ENCODE measurements at regions not wholly inside any gene's neighbourhood (a gene's known extent, or its start where the extent isn't known, plus 50 kb on each side); places are given as distances from the start of the nearest gene placed in this dataset.

DNA sequence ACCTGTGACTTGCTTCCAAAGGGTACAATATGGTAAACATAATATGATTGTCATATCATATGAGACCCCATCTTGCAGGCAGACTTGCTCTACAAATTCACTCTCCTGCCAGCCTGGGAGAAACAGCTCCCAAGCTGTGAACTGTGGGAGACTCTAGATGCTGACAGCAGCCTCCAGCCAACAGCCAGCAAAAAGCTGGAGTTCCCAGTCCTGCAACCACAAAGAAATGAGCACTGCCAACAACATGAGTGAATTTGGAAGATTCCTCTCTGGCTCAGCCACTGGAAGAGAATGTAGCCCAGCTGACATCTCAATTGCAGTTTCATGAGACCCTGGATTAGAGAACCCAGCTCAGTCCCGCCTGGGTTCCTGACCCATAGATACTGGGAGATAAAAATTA, 145.4 kb downstream of the QDPR start:
- Histone ChIP-seq H3K18ac (ENCODE audit: low read length) (no peak overlapping the region), H3K4me3 (ENCODE audit: low read depth, low read length) (no peak overlapping the region), H3K79me2 (ENCODE audit: control insufficient read depth, insufficient read depth, low read length, poor library complexity) (no peaks in the 10 kb centered on the region), H3K36me3 (ENCODE audit: control insufficient read depth in 1 of 2, insufficient read depth in 2 of 2, low read length in 2 of 2) (no peaks in the 10 kb centered on the region), H2BK12ac (ENCODE audit: low read length) (no peak overlapping the region), H3K27me3 (ENCODE audit: insufficient read depth, low read length) (no peaks in the 10 kb centered on the region), H3K23ac (ENCODE audit: low read length) (no peak overlapping the region), H4K12ac (ENCODE audit: low read depth, low read length) (no peak overlapping the region), H2BK5ac (ENCODE audit: low read depth, low read length, poor library complexity) (no peak overlapping the region), H3K9ac (ENCODE audit: low read length) (no peak overlapping the region), H3K14ac (ENCODE audit: low read length) (no peak overlapping the region), H3K27ac (ENCODE audit: low read depth, low read length) (no peak overlapping the region), H2AK5ac (ENCODE audit: low read length) (no peak overlapping the region), H3K79me1 (ENCODE audit: low read length) (no peaks in the 10 kb centered on the region), H3K9me3 (ENCODE audit: insufficient read depth, low read depth, low read length) (no peaks in the 10 kb centered on the region), H3K4ac (ENCODE audit: low read depth, low read length) (no peak overlapping the region), H2AFZ (ENCODE audit: insufficient read depth, low read length, poor library complexity) (no peak overlapping the region), H3K4me1 (ENCODE audit: control insufficient read depth in 1 of 2, insufficient read depth in 2 of 2, low read length in 2 of 2) (no peaks in the 10 kb centered on the region), H4K8ac (ENCODE audit: low read depth, low read length) (no peak overlapping the region), H4K91ac (ENCODE audit: low read depth, low read length) (no peak overlapping the region), H3K4me2 (ENCODE audit: low read length) (no peak overlapping the region), H2BK120ac (ENCODE audit: insufficient read depth, low read length, poor library complexity) (no peak overlapping the region)
- DNase-seq = no peak
- WGBS (ENCODE audit: extremely low coverage, insufficient coverage, insufficient read length) = no CpG with 5 or more reads among the region's 1 CpG

- no peak overlapping the region for H4K8ac ChIP-seq (ENCODE audit: low read depth, low read length)
- no peak overlapping the region for H4K91ac ChIP-seq (ENCODE audit: low read depth, low read length)
- H4K12ac ChIP-seq (ENCODE audit: low read depth, low read length) = no peak overlapping the region
- no peak overlapping the region for H3K9ac ChIP-seq (ENCODE audit: low read length)
- no peak overlapping the region for H3K14ac ChIP-seq (ENCODE audit: low read length)
- no peak overlapping the region for H2AFZ ChIP-seq (ENCODE audit: insufficient read depth, low read length, poor library complexity)
- no peaks in the 10 kb centered on the region for H3K4me1 ChIP-seq (ENCODE audit: control insufficient read depth in 1 of 2, insufficient read depth in 2 of 2, low read length in 2 of 2)
- H3K4me2 ChIP-seq (ENCODE audit: low read length) = no peak overlapping the region
- no peak overlapping the region for H3K27ac ChIP-seq (ENCODE audit: low read depth, low read length)
- no peak for DNase-seq
- no peak overlapping the region for H2AK5ac ChIP-seq (ENCODE audit: low read length)
- H2BK5ac ChIP-seq (ENCODE audit: low read depth, low read length, poor library complexity) = no peak overlapping the region
- no peak overlapping the region for H2BK12ac ChIP-seq (ENCODE audit: low read length)
- no peaks in the 10 kb centered on the region for H3K79me2 ChIP-seq (ENCODE audit: control insufficient read depth, insufficient read depth, low read length, poor library complexity)
- H3K4ac ChIP-seq (ENCODE audit: low read depth, low read length) = no peak overlapping the region
- no peaks in the 10 kb centered on the region for H3K27me3 ChIP-seq (ENCODE audit: insufficient read depth, low read length)
- H3K4me3 ChIP-seq (ENCODE audit: low read depth, low read length) = no peak overlapping the region
- no CpG with 5 or more reads among the region's 1 CpG for WGBS (ENCODE audit: extremely low coverage, insufficient coverage, insufficient read length)
- H3K79me1 ChIP-seq (ENCODE audit: low read length) = no peaks in the 10 kb centered on the region
- no peak overlapping the region for H3K18ac ChIP-seq (ENCODE audit: low read length)
- no peak overlapping the region for H3K23ac ChIP-seq (ENCODE audit: low read length)
- no peaks in the 10 kb centered on the region for H3K36me3 ChIP-seq (ENCODE audit: control insufficient read depth in 1 of 2, insufficient read depth in 2 of 2, low read length in 2 of 2)
- H2BK120ac ChIP-seq (ENCODE audit: insufficient read depth, low read length, poor library complexity) = no peak overlapping the region
- no peaks in the 10 kb centered on the region for H3K9me3 ChIP-seq (ENCODE audit: insufficient read depth, low read depth, low read length)
Measured at GRCh38 chr4:17362430-17362829, 149.5 kb downstream of the QDPR start.

DNA sequence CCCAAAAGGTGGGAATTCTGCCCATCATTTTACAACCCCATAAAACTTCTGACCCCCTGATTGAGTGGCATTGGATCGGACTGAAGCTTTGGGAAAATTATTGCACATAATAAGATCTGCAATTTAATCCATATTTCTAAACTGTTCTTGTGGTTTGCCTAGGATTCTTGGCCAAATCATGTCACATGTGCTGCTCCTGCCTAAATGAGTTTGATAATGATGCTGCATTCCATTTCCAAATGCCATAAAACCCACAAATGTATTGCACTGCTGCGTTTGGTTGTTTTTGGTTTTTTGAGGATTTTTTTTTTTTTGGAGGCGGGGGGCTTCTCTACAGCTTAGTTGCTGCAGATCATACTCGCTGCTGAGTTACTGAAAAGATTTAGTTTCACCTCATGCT, 153.6 kb downstream of the QDPR start:
- Histone ChIP-seq H3K4ac (ENCODE audit: low read depth, low read length) (no peak overlapping the region), H4K91ac (ENCODE audit: low read depth, low read length) (no peak overlapping the region), H3K4me2 (ENCODE audit: low read length) (no peak overlapping the region), H3K9ac (ENCODE audit: low read length) (no peak overlapping the region), H3K14ac (ENCODE audit: low read length) (no peak overlapping the region), H3K18ac (ENCODE audit: low read length) (no peak overlapping the region), H3K36me3 (ENCODE audit: control insufficient read depth in 1 of 2, insufficient read depth in 2 of 2, low read length in 2 of 2) (no peaks in the 10 kb centered on the region), H3K27me3 (ENCODE audit: insufficient read depth, low read length) (no peaks in the 10 kb centered on the region), H4K8ac (ENCODE audit: low read depth, low read length) (no peak overlapping the region), H2AK5ac (ENCODE audit: low read length) (no peak overlapping the region), H2BK120ac (ENCODE audit: insufficient read depth, low read length, poor library complexity) (no peak overlapping the region), H4K12ac (ENCODE audit: low read depth, low read length) (no peak overlapping the region), H2BK12ac (ENCODE audit: low read length) (no peak overlapping the region), H2AFZ (ENCODE audit: insufficient read depth, low read length, poor library complexity) (no peak overlapping the region), H3K23ac (ENCODE audit: low read length) (no peak overlapping the region), H3K4me3 (ENCODE audit: low read depth, low read length) (no peak overlapping the region), H3K4me1 (ENCODE audit: control insufficient read depth in 1 of 2, insufficient read depth in 2 of 2, low read length in 2 of 2) (no peaks in the 10 kb centered on the region), H3K79me2 (ENCODE audit: control insufficient read depth, insufficient read depth, low read length, poor library complexity) (no peaks in the 10 kb centered on the region), H3K79me1 (ENCODE audit: low read length) (no peaks in the 10 kb centered on the region), H3K27ac (ENCODE audit: low read depth, low read length) (no peak overlapping the region), H2BK5ac (ENCODE audit: low read depth, low read length, poor library complexity) (no peak overlapping the region), H3K9me3 (ENCODE audit: insufficient read depth, low read depth, low read length) (no peaks in the 10 kb centered on the region)
- no CpG with 5 or more reads among the region's 4 CpGs for WGBS (ENCODE audit: extremely low coverage, insufficient coverage, insufficient read length)
- no peak for DNase-seq

- Histone ChIP-seq H3K9ac (ENCODE audit: low read length) (no peak overlapping the region), H3K23ac (ENCODE audit: low read length) (no peak overlapping the region), H3K36me3 (ENCODE audit: control insufficient read depth in 1 of 2, insufficient read depth in 2 of 2, low read length in 2 of 2) (no peaks in the 10 kb centered on the region), H3K79me1 (ENCODE audit: low read length) (no peaks in the 10 kb centered on the region), H2BK12ac (ENCODE audit: low read length) (no peak overlapping the region), H4K12ac (ENCODE audit: low read depth, low read length) (no peak overlapping the region), H2BK5ac (ENCODE audit: low read depth, low read length, poor library complexity) (no peak overlapping the region), H2AK5ac (ENCODE audit: low read length) (no peak overlapping the region), H3K4me2 (ENCODE audit: low read length) (no peak overlapping the region), H3K18ac (ENCODE audit: low read length) (no peak overlapping the region), H4K91ac (ENCODE audit: low read depth, low read length) (no peak overlapping the region), H2AFZ (ENCODE audit: insufficient read depth, low read length, poor library complexity) (no peak overlapping the region), H3K9me3 (ENCODE audit: insufficient read depth, low read depth, low read length) (no peaks in the 10 kb centered on the region), H3K27ac (ENCODE audit: low read depth, low read length) (no peak overlapping the region), H3K4ac (ENCODE audit: low read depth, low read length) (no peak overlapping the region), H3K79me2 (ENCODE audit: control insufficient read depth, insufficient read depth, low read length, poor library complexity) (no peaks in the 10 kb centered on the region), H3K14ac (ENCODE audit: low read length) (no peak overlapping the region), H3K4me1 (ENCODE audit: control insufficient read depth in 1 of 2, insufficient read depth in 2 of 2, low read length in 2 of 2) (no peaks in the 10 kb centered on the region), H3K4me3 (ENCODE audit: low read depth, low read length) (no peak overlapping the region), H3K27me3 (ENCODE audit: insufficient read depth, low read length) (no peaks in the 10 kb centered on the region), H2BK120ac (ENCODE audit: insufficient read depth, low read length, poor library complexity) (no peak overlapping the region), H4K8ac (ENCODE audit: low read depth, low read length) (no peak overlapping the region)
- no peak for DNase-seq
- no CpG with 5 or more reads among the region's 3 CpGs for WGBS (ENCODE audit: extremely low coverage, insufficient coverage, insufficient read length)
Measured at GRCh38 chr4:17356926-17357325, 155.0 kb downstream of the QDPR start.
